ENCODE measurements at regions not wholly inside any gene's neighbourhood (a gene's known extent, or its start where the extent isn't known, plus 50 kb on each side); places are given as distances from the start of the nearest gene placed in this dataset.

- Histone ChIP-seq H3T11ph (ENCODE audit: low read length) (no peak overlapping the region), H4K8ac (replicated peaks; ENCODE audit: insufficient read length, low read depth, low read length) (no peak overlapping the region), H3K23ac (ENCODE audit: insufficient read length, low read depth, low read length) (no peak overlapping the region), H3K18ac (ENCODE audit: insufficient read length, low read depth, low read length) (no peak overlapping the region), H4K20me1 (ENCODE audit: control insufficient read depth, insufficient read depth, insufficient read length) (no peaks in the 10 kb centered on the region), H2AK5ac (ENCODE audit: insufficient read length, low read length) (no peak overlapping the region), H2BK5ac (ENCODE audit: insufficient read length, low read length) (no peak overlapping the region), H3K4ac (ENCODE audit: low read depth, low read length) (no peak overlapping the region), H3K14ac (ENCODE audit: insufficient read depth, low read length) (no peak overlapping the region), H3K27ac (ENCODE audit: insufficient read length, low read depth, low read length) (no peak overlapping the region), H2AFZ (ENCODE audit: low read length) (no peak overlapping the region), H4K91ac (ENCODE audit: insufficient read length, low read depth, low read length) (no peak overlapping the region), H3K23me2 (ENCODE audit: insufficient read length, low read depth, low read length, poor library complexity, severe bottlenecking) (peaks cover 4% of the 10 kb centered on the region), H3K9me3 (ENCODE audit: control insufficient read depth, low read depth, low read length) (no peaks in the 10 kb centered on the region), H3K4me1 (ENCODE audit: insufficient read depth, low read length) (no peaks in the 10 kb centered on the region; the same call in 1 of the 2 replicates), H3K9ac (ENCODE audit: extremely low read depth, insufficient read length, low read length) (no peak overlapping the region), H2BK15ac (ENCODE audit: low read depth, low read length) (no peak overlapping the region), H2BK12ac (ENCODE audit: insufficient read length, low read depth, low read length) (no peak overlapping the region), H3K79me2 (ENCODE audit: insufficient read depth, low read length) (no peaks in the 10 kb centered on the region), H2BK20ac (ENCODE audit: low read depth, low read length, poor library complexity, severe bottlenecking) (no peak overlapping the region), H3K56ac (ENCODE audit: insufficient read length, low read depth, low read length) (no peak overlapping the region), H3K27me3 (ENCODE audit: insufficient read depth, low read length) (no peaks in the 10 kb centered on the region), H3K4me2 (ENCODE audit: insufficient read depth, insufficient read length, low read length) (no peak overlapping the region), H4K5ac (ENCODE audit: insufficient read length, low read depth, low read length) (no peak overlapping the region), H3K79me1 (ENCODE audit: insufficient read depth, low read depth, low read length, poor library complexity, severe bottlenecking) (no peaks in the 10 kb centered on the region), H2BK120ac (ENCODE audit: low read depth, low read length, poor library complexity, severe bottlenecking) (no peak overlapping the region)
- DNase-seq = no peak
- H3K9me3 Mint-ChIP-seq = peaks cover 0 to 1% of the 10 kb centered on the region in 2 experiments; a peak in 1 of 5 replicates
- no peak overlapping the region for H3K4me3 Mint-ChIP-seq
- H3K36me3 Mint-ChIP-seq (ENCODE audit: insufficient read depth in 1 of 3, low read depth in 3 of 3) = peaks cover 0 to 2% (median under 1%) of the 10 kb centered on the region in 3 experiments; a peak in 4 of 7 replicates
- H3K27me3 Mint-ChIP-seq (ENCODE audit: low read depth) = no peaks in the 10 kb centered on the region
- peaks cover 20 to 27% of the 10 kb centered on the region in 2 experiments for H3K4me1 Mint-ChIP-seq
- TF ChIP-seq CTCF (conservative IDR thresholded peaks at IDR 0.05) = no peak
- WGBS (ENCODE audit: extremely low coverage, insufficient read length, low lambda C conversion rate) = no CpG with 5 or more reads among the region's 1 CpG
- no peak overlapping the region for H3K27ac Mint-ChIP-seq
These were observed 193.5 kb upstream of the NBEA start for GRCh38 chr13:34748596-34748995.

Measured in H9 (cell line).